ENCODE measurements at regions not wholly inside any gene's neighbourhood (a gene's known extent, or its start where the extent isn't known, plus 50 kb on each side); places are given as distances from the start of the nearest gene placed in this dataset.

GRCh38 chr9:14413812-14414211 lies 99.9 kb upstream of the NFIB start:
- H2AK5ac ChIP-seq (ENCODE audit: low read depth, low read length): no peak overlapping the region
- peaks cover 0 to 6% of the 10 kb centered on the region in 2 donors for H3K9me3 ChIP-seq (replicated peaks in 1 of 2; ENCODE audit: control insufficient read depth in 2 of 2, insufficient read depth in 1 of 2, low read depth in 1 of 2, low read length in 2 of 2)
- no peaks in the 10 kb centered on the region for H3K27me3 ChIP-seq (ENCODE audit: control insufficient read depth in 3 of 3, insufficient read depth in 3 of 3, low read depth in 1 of 3, low read length in 3 of 3)
- no CpG with 5 or more reads among the region's 6 CpGs for WGBS, 2 donors (ENCODE audit: extremely low coverage in 2 of 2, insufficient read length in 2 of 2, insufficient replicate concordance in 1 of 2)
- H3K36me3 ChIP-seq (replicated peaks in 1 of 2; ENCODE audit: control insufficient read depth in 2 of 2, insufficient read depth in 2 of 2, low read length in 2 of 2): no peaks in the 10 kb centered on the region
- no peak overlapping the region for H3K27ac ChIP-seq (replicated peaks; ENCODE audit: low read length)
- no peak overlapping the region for H3K4me3 ChIP-seq (ENCODE audit: low read length in 2 of 2)
- no peak overlapping the region for H3K14ac ChIP-seq (ENCODE audit: low read length)
- H2BK15ac ChIP-seq (ENCODE audit: low read length): no peak overlapping the region
- H3K4ac ChIP-seq (ENCODE audit: low read length): no peak overlapping the region
- H3K4me2 ChIP-seq (ENCODE audit: insufficient read depth, low read length, poor library complexity, severe bottlenecking): no peak overlapping the region
- H3K23ac ChIP-seq (ENCODE audit: low read depth, low read length, poor library complexity): no peak overlapping the region
- H3K9ac ChIP-seq (ENCODE audit: low read depth, low read length, poor library complexity): no peak overlapping the region
- H2BK5ac ChIP-seq (ENCODE audit: low read length): no peak overlapping the region
- no peak for DNase-seq (ENCODE audit: low spot score)
- no peak overlapping the region for H4K8ac ChIP-seq (ENCODE audit: low read depth, low read length)
- H3K4me1 ChIP-seq (ENCODE audit: control insufficient read depth in 2 of 2, insufficient read depth in 1 of 2, low read depth in 1 of 2, low read length in 2 of 2): peaks cover 4% of the 10 kb centered on the region in 2 donors
- H3K79me1 ChIP-seq (ENCODE audit: low read depth, low read length): no peaks in the 10 kb centered on the region
- H2BK12ac ChIP-seq (ENCODE audit: low read length): no peak overlapping the region
- H4K91ac ChIP-seq (ENCODE audit: low read depth, low read length, poor library complexity): no peak overlapping the region
- no peak overlapping the region for H2BK120ac ChIP-seq (ENCODE audit: low read depth, low read length)
- H3K18ac ChIP-seq (ENCODE audit: low read length): no peak overlapping the region
- no peak overlapping the region for H2AFZ ChIP-seq (ENCODE audit: low read length)

DNA sequence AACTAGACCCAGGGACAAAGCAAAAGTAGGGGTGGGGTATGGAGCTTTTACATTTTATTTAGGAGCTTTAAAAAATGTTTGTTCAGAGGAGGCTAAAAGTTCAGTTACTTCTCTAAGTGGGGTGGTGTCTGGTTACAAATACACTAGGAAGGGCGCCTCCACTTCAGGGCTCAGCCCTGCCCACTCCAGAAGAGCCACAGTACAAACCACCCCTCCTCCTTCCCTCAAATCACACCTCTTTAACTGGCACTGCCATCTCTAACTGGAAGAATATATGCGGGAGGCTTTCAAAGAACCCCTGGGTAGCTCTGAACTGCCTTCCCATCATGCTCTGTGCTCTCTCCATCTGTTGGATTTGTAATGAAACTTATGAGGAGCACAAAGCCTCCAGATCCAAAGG lies 98.8 kb upstream of the NFIB start:
- no peak overlapping the region for H2BK120ac ChIP-seq (ENCODE audit: low read depth, low read length)
- WGBS, 2 donors (ENCODE audit: extremely low coverage in 2 of 2, insufficient read length in 2 of 2, insufficient replicate concordance in 1 of 2): no CpG with 5 or more reads among the region's 2 CpGs

GRCh38 chr9:14406463-14406862 lies 92.5 kb upstream of the NFIB start:
- no peaks in the 10 kb centered on the region for H3K36me3 ChIP-seq (replicated peaks in 1 of 2; ENCODE audit: control insufficient read depth in 2 of 2, insufficient read depth in 2 of 2, low read length in 2 of 2)
- no peak overlapping the region for H2BK5ac ChIP-seq (ENCODE audit: low read length)
- H2AFZ ChIP-seq (ENCODE audit: low read length): no peak overlapping the region
- no peak overlapping the region for H3K9ac ChIP-seq (ENCODE audit: low read depth, low read length, poor library complexity)
- no peak overlapping the region for H3K23ac ChIP-seq (ENCODE audit: low read depth, low read length, poor library complexity)
- no peak overlapping the region for H4K91ac ChIP-seq (ENCODE audit: low read depth, low read length, poor library complexity)
- H3K18ac ChIP-seq (ENCODE audit: low read length): no peak overlapping the region
- H2BK120ac ChIP-seq (ENCODE audit: low read depth, low read length): no peak overlapping the region
- no peak overlapping the region for H3K27ac ChIP-seq (replicated peaks; ENCODE audit: low read length)
- H4K8ac ChIP-seq (ENCODE audit: low read depth, low read length): no peak overlapping the region
- no CpG with 5 or more reads among the region's 2 CpGs for WGBS, 2 donors (ENCODE audit: extremely low coverage in 2 of 2, insufficient read length in 2 of 2, insufficient replicate concordance in 1 of 2)
- H2AK5ac ChIP-seq (ENCODE audit: low read depth, low read length): no peak overlapping the region
- H3K9me3 ChIP-seq (replicated peaks in 1 of 2; ENCODE audit: control insufficient read depth in 2 of 2, insufficient read depth in 1 of 2, low read depth in 1 of 2, low read length in 2 of 2): no peaks in the 10 kb centered on the region
- H3K4ac ChIP-seq (ENCODE audit: low read length): no peak overlapping the region
- H3K4me2 ChIP-seq (ENCODE audit: insufficient read depth, low read length, poor library complexity, severe bottlenecking): no peak overlapping the region
- no peak overlapping the region for H2BK15ac ChIP-seq (ENCODE audit: low read length)
- H3K4me1 ChIP-seq (ENCODE audit: control insufficient read depth in 2 of 2, insufficient read depth in 1 of 2, low read depth in 1 of 2, low read length in 2 of 2): no peaks in the 10 kb centered on the region
- H3K4me3 ChIP-seq (ENCODE audit: low read length in 2 of 2): no peak overlapping the region
- H3K27me3 ChIP-seq (ENCODE audit: control insufficient read depth in 3 of 3, insufficient read depth in 3 of 3, low read depth in 1 of 3, low read length in 3 of 3): no peaks in the 10 kb centered on the region
- no peak for DNase-seq (ENCODE audit: low spot score)
- no peak overlapping the region for H2BK12ac ChIP-seq (ENCODE audit: low read length)
- no peaks in the 10 kb centered on the region for H3K79me1 ChIP-seq (ENCODE audit: low read depth, low read length)
- no peak overlapping the region for H3K14ac ChIP-seq (ENCODE audit: low read length)

More for the DNA sequence above, 98.8 kb upstream of the NFIB start:
- no peak overlapping the region for H2BK12ac ChIP-seq (ENCODE audit: low read length)
- no peaks in the 10 kb centered on the region for H3K4me1 ChIP-seq (ENCODE audit: control insufficient read depth in 2 of 2, insufficient read depth in 1 of 2, low read depth in 1 of 2, low read length in 2 of 2)
- no peak overlapping the region for H3K4ac ChIP-seq (ENCODE audit: low read length)
- H3K23ac ChIP-seq (ENCODE audit: low read depth, low read length, poor library complexity): no peak overlapping the region
- H3K79me1 ChIP-seq (ENCODE audit: low read depth, low read length): no peaks in the 10 kb centered on the region
- no peak overlapping the region for H3K9ac ChIP-seq (ENCODE audit: low read depth, low read length, poor library complexity)
- H3K9me3 ChIP-seq (replicated peaks in 1 of 2; ENCODE audit: control insufficient read depth in 2 of 2, insufficient read depth in 1 of 2, low read depth in 1 of 2, low read length in 2 of 2): peaks cover 0 to 6% of the 10 kb centered on the region in 2 donors
- H3K14ac ChIP-seq (ENCODE audit: low read length): no peak overlapping the region
- H3K27me3 ChIP-seq (ENCODE audit: control insufficient read depth in 3 of 3, insufficient read depth in 3 of 3, low read depth in 1 of 3, low read length in 3 of 3): no peaks in the 10 kb centered on the region
- H3K4me2 ChIP-seq (ENCODE audit: insufficient read depth, low read length, poor library complexity, severe bottlenecking): no peak overlapping the region
- H4K8ac ChIP-seq (ENCODE audit: low read depth, low read length): no peak overlapping the region
- no peak overlapping the region for H3K4me3 ChIP-seq (ENCODE audit: low read length in 2 of 2)
- no peak for DNase-seq (ENCODE audit: low spot score)
- H2AK5ac ChIP-seq (ENCODE audit: low read depth, low read length): no peak overlapping the region
- H3K18ac ChIP-seq (ENCODE audit: low read length): no peak overlapping the region
- H2BK5ac ChIP-seq (ENCODE audit: low read length): no peak overlapping the region
- H3K36me3 ChIP-seq (replicated peaks in 1 of 2; ENCODE audit: control insufficient read depth in 2 of 2, insufficient read depth in 2 of 2, low read length in 2 of 2): no peaks in the 10 kb centered on the region
- peak overlapping the region; percentile 36 for H2AFZ ChIP-seq (ENCODE audit: low read length)
- H2BK15ac ChIP-seq (ENCODE audit: low read length): no peak overlapping the region
- no peak overlapping the region for H4K91ac ChIP-seq (ENCODE audit: low read depth, low read length, poor library complexity)
- no peak overlapping the region for H3K27ac ChIP-seq (replicated peaks; ENCODE audit: low read length)

GRCh38 chr9:14405176-14405706 lies 91.3 kb upstream of the NFIB start:
- no peak overlapping the region for H2BK15ac ChIP-seq (ENCODE audit: low read length)
- no peak overlapping the region for H4K91ac ChIP-seq (ENCODE audit: low read depth, low read length, poor library complexity)
- no peak overlapping the region for H2BK120ac ChIP-seq (ENCODE audit: low read depth, low read length)
- no peak for DNase-seq (ENCODE audit: low spot score)
- H3K79me1 ChIP-seq (ENCODE audit: low read depth, low read length): no peaks in the 10 kb centered on the region
- H3K36me3 ChIP-seq (replicated peaks in 1 of 2; ENCODE audit: control insufficient read depth in 2 of 2, insufficient read depth in 2 of 2, low read length in 2 of 2): no peaks in the 10 kb centered on the region
- no peak overlapping the region for H3K4ac ChIP-seq (ENCODE audit: low read length)
- H2BK5ac ChIP-seq (ENCODE audit: low read length): no peak overlapping the region
- no peak overlapping the region for H4K8ac ChIP-seq (ENCODE audit: low read depth, low read length)
- no peaks in the 10 kb centered on the region for H3K27me3 ChIP-seq (ENCODE audit: control insufficient read depth in 3 of 3, insufficient read depth in 3 of 3, low read depth in 1 of 3, low read length in 3 of 3)
- H2AK5ac ChIP-seq (ENCODE audit: low read depth, low read length): no peak overlapping the region
- no peak overlapping the region for H3K9ac ChIP-seq (ENCODE audit: low read depth, low read length, poor library complexity)
- no peaks in the 10 kb centered on the region for H3K9me3 ChIP-seq (replicated peaks in 1 of 2; ENCODE audit: control insufficient read depth in 2 of 2, insufficient read depth in 1 of 2, low read depth in 1 of 2, low read length in 2 of 2)
- no peak overlapping the region for H3K27ac ChIP-seq (replicated peaks; ENCODE audit: low read length)
- no peak overlapping the region for H3K18ac ChIP-seq (ENCODE audit: low read length)
- no CpG with 5 or more reads among the region's 3 CpGs for WGBS, 2 donors (ENCODE audit: extremely low coverage in 2 of 2, insufficient read length in 2 of 2, insufficient replicate concordance in 1 of 2)
- no peak overlapping the region for H3K23ac ChIP-seq (ENCODE audit: low read depth, low read length, poor library complexity)
- no peak overlapping the region for H3K4me3 ChIP-seq (ENCODE audit: low read length in 2 of 2)
- no peak overlapping the region for H3K4me2 ChIP-seq (ENCODE audit: insufficient read depth, low read length, poor library complexity, severe bottlenecking)
- no peak overlapping the region for H2BK12ac ChIP-seq (ENCODE audit: low read length)
- peaks cover 0 to 2% of the 10 kb centered on the region in 2 donors for H3K4me1 ChIP-seq (ENCODE audit: control insufficient read depth in 2 of 2, insufficient read depth in 1 of 2, low read depth in 1 of 2, low read length in 2 of 2)
- no peak overlapping the region for H2AFZ ChIP-seq (ENCODE audit: low read length)
- no peak overlapping the region for H3K14ac ChIP-seq (ENCODE audit: low read length)
